ENCODE measurements at regions not wholly inside any gene's neighbourhood (a gene's known extent, or its start where the extent isn't known, plus 50 kb on each side); places are given as distances from the start of the nearest gene placed in this dataset.

DNA sequence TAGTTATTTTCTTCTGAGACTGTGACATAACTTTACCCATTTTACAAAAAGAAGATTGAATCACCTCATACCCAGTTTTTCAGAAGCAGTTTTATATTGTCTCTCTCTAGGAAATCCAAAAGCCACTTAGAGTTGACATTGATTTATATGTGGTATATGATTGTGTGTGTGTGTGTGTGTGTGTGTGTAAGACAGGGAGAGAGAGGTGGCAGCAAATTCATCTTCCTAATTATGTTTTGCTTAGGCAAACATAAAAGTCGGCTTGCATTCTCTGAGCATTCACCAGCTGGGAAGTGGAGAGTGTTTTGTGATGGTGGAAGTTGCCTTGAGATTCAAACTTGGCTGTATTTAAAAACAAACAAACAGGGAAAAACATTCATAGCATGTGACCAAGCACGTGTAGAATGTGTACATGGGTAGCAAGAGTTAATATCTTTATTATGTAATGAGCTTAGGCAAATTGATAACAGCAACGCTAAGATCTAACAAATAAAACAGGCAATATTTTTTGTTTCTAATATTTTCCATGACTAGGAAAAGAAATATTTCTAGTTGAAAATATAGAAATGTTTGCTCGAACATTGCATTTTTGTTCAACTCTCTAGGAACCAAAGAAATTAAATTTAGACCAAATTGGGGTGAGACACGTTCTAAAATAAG, 64.4 kb upstream of the IGF1R start:
- Histone ChIP-seq H3K4me1 (ENCODE audit: control insufficient read depth, extremely low read depth, insufficient read depth, low read length) (no peaks in the 10 kb centered on the region), H3K27ac (ENCODE audit: insufficient read depth, low read depth, low read length) (no peak overlapping the region), H3K9me3 (replicated peaks; ENCODE audit: control insufficient read depth, insufficient read depth, low read length) (no peaks in the 10 kb centered on the region), H3K4me3 (replicated peaks in 1 of 3; ENCODE audit: insufficient read depth in 1 of 3, low read depth in 1 of 3, low read length in 3 of 3) (no peak overlapping the region), H3K79me2 (ENCODE audit: control insufficient read depth, insufficient read depth, low read length) (no peaks in the 10 kb centered on the region), H3K36me3 (ENCODE audit: control insufficient read depth in 2 of 2, extremely low read depth in 1 of 2, insufficient read depth in 2 of 2, low read length in 2 of 2) (no peaks in the 10 kb centered on the region), H3K9me1 (replicated peaks; ENCODE audit: control insufficient read depth, extremely low read depth, insufficient read depth, low read length) (no peaks in the 10 kb centered on the region), H3K27me3 (ENCODE audit: control insufficient read depth in 2 of 2, insufficient read depth in 2 of 2, low read length in 2 of 2) (peaks cover 3 to 19% of the 10 kb centered on the region in 2 experiments), H3K4me2 (ENCODE audit: insufficient read depth, low read length) (no peak overlapping the region), H4K20me1 (replicated peaks; ENCODE audit: control insufficient read depth, extremely low read depth, insufficient read depth, low read length) (no peaks in the 10 kb centered on the region), H3K9ac (replicated peaks; ENCODE audit: extremely low read depth, insufficient read depth, low read length) (no peak overlapping the region), H2AFZ (ENCODE audit: low read depth, low read length) (no peak overlapping the region)
- POLR2A ChIA-PET: no interaction called here
- intact Hi-C loops (cut with micrococcal nuclease): no loop called here
- CTCF ChIA-PET: interaction anchor here (1.3 kb wide), 1 partner anchor 15 kb away, joined by 4 read pairs; no protein-coding TSS in a partner anchor
- no peak for DNase-seq (ENCODE audit: low read depth, low spot score)
- BruUV-seq (replicated peaks): no TSS peak
- TF ChIP-seq EZH2 (IDR thresholded peaks at IDR 0.05; ENCODE audit: borderline replicate concordance, low read depth, low read length, severe bottlenecking) (no peak), MYC (IDR thresholded peaks at IDR 0.05; ENCODE audit: low read depth, low read length) (no peak), POLR2A (IDR thresholded peaks at IDR 0.05; ENCODE audit: low read depth, low read length) (no peak), GATA2 (IDR thresholded peaks at IDR 0.05; ENCODE audit: insufficient read depth, insufficient read length, low read depth, low read length) (no peak), JUN (IDR thresholded peaks at IDR 0.05; ENCODE audit: borderline replicate concordance, insufficient read depth, insufficient read length, low read depth) (no peak), FOS (IDR thresholded peaks at IDR 0.05; ENCODE audit: borderline replicate concordance, insufficient read depth, low read length) (no peak), POLR2AphosphoS5 (IDR thresholded peaks at IDR 0.05; ENCODE audit: insufficient read depth, low read depth, low read length) (no peak)
- TF ChIP-seq, protein P1, sequence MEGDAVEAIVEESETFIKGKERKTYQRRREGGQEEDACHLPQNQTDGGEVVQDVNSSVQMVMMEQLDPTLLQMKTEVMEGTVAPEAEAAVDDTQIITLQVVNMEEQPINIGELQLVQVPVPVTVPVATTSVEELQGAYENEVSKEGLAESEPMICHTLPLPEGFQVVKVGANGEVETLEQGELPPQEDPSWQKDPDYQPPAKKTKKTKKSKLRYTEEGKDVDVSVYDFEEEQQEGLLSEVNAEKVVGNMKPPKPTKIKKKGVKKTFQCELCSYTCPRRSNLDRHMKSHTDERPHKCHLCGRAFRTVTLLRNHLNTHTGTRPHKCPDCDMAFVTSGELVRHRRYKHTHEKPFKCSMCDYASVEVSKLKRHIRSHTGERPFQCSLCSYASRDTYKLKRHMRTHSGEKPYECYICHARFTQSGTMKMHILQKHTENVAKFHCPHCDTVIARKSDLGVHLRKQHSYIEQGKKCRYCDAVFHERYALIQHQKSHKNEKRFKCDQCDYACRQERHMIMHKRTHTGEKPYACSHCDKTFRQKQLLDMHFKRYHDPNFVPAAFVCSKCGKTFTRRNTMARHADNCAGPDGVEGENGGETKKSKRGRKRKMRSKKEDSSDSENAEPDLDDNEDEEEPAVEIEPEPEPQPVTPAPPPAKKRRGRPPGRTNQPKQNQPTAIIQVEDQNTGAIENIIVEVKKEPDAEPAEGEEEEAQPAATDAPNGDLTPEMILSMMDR (IDR thresholded peaks at IDR 0.05; ENCODE audit: extremely low read depth in 1 of 2, insufficient read depth in 1 of 2, low read depth in 1 of 2, low read length in 2 of 2): no peak
- TF ChIP-seq, protein P2, sequence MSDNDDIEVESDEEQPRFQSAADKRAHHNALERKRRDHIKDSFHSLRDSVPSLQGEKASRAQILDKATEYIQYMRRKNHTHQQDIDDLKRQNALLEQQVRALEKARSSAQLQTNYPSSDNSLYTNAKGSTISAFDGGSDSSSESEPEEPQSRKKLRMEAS (IDR thresholded peaks at IDR 0.05; ENCODE audit: insufficient read depth, insufficient read length): no peak
- FAIRE-seq: no peak
- dilution Hi-C loops (cut with MboI; ENCODE audit: extremely low pct_ligation_motif_present, low sequenced_read_pairs): no loop called here
